GM19351 (cell line): ENCODE measurements at regions not wholly inside any gene's neighbourhood (a gene's known extent, or its start where the extent isn't known, plus 50 kb on each side); places are given as distances from the start of the nearest gene placed in this dataset.
A peak's percentile ranks its signal among the peaks of the same experiment; 100 is the strongest.
"Not testable (repeated sequence)": the region's sequence is repeated elsewhere in the genome, so short reads cannot be mapped to it uniquely, and the experiment has no call there.

Experiments
- ATAC-seq: cut with Tn5 transposase; IDR thresholded peaks from one replicate; pipeline ENCODE4 v1.9.1; 2021; ENCODE audit warnings: mild to moderate bottlenecking, moderate library complexity; ENCODE audit not compliant: unreplicated experiment

GRCh38 chr4:159410076-159410777, 307.3 kb downstream of the RAPGEF2 start:
- ATAC-seq: peak; percentile 69

GRCh38 chr4:159410891-159411290, 308.0 kb downstream of the RAPGEF2 start:
- no peak for ATAC-seq

- no peak for ATAC-seq
Measured at GRCh38 chr4:159413306-159413943, 310.5 kb downstream of the RAPGEF2 start.

DNA sequence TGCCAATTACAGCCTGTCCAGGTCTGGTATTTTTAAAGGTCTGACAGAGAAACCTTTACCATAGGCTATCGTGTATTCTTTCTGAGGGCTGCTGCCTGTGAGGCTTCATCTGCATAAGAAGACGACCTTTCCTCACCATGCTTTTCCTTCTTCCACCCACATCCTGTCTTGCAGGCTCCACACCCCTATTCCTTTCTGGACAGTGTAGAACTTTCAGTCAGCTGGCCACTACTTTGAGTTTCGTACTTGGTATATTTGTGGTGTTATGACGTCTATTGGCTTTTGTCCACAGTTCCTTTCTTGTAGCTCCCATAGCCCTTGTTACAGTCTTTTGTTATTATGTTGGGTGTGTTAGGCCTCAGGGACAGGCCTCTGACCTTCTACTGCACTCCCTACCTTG, 311.4 kb downstream of the RAPGEF2 start:
- ATAC-seq: no peak

- ATAC-seq: no peak
Measured at GRCh38 chr4:159416073-159416472, 313.2 kb downstream of the RAPGEF2 start.

GRCh38 chr4:159416996-159417395, 314.1 kb downstream of the RAPGEF2 start:
- ATAC-seq: no peak

- no peak for ATAC-seq
Measured at GRCh38 chr4:159420162-159421057, 317.5 kb downstream of the RAPGEF2 start.

GRCh38 chr4:159421058-159421419, 318.2 kb downstream of the RAPGEF2 start:
- not testable (repeated sequence) for ATAC-seq

- ATAC-seq: no peak
Measured at GRCh38 chr4:159422019-159422418, 319.1 kb downstream of the RAPGEF2 start.

DNA sequence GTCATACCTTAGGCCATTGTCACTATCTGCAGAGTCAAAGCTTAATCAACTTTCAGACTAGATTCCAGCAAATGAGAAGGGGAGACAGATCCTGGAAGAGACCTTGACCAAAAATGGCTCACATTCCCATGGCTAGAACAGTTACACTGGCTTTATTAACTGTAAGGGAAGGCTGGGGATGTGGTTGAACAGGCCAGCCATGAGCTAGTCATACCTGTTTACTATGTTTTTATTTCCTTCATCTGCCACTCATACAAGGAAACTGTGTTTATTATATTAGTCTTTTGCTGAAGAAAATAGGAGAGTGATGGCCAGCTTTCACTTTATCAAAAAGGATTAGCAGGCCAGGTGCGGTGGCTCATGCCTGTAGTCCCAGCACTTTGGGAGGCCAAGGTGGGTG, 319.7 kb downstream of the RAPGEF2 start:
- ATAC-seq: no peak

- ATAC-seq: no peak
Measured at GRCh38 chr4:159425737-159426305, 322.9 kb downstream of the RAPGEF2 start.

GRCh38 chr4:159428293-159428692, 325.4 kb downstream of the RAPGEF2 start:
- ATAC-seq: no peak

- ATAC-seq: peak; percentile 37
Measured at GRCh38 chr4:159428975-159429692, 326.3 kb downstream of the RAPGEF2 start.

DNA sequence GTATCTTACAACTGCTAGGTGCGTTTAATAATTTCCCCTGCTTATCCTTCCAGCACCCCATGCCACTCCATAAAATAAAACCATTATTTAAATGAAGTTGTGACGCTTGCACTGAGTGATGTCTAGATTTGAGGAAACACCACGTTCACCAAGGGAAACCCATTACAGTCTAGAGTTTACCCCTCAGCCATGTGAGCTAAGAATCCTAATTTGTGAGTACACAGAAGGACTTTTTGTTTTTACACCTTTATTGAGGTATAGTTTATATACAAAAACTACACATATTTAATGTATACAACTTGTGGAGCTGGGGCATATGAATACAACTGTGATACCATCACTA, 326.8 kb downstream of the RAPGEF2 start:
- ATAC-seq: no peak

- ATAC-seq: no peak
Measured at GRCh38 chr4:159430896-159431295, 328.0 kb downstream of the RAPGEF2 start.

- no peak for ATAC-seq
Measured at GRCh38 chr4:159432436-159432835, 329.6 kb downstream of the RAPGEF2 start.

DNA sequence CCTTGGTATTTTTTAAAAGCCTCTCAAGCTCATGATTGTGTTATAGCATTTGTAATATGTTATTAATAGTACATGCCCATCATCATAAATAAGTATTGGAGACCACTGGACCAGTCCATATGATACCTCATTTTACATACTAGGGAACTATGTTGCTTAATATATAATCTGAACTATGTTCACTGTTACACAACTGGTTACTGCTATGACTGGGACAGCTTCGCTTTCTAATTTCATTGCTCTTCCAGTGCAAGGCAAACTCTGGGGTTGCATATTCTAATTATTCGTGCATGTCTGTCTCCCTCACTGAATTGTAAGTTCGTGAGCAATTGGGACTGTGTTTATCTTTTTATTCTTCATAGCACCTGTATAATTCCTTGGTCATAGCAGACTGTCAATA, 330.5 kb downstream of the RAPGEF2 start:
- no peak for ATAC-seq

GRCh38 chr4:159434114-159434870, 331.4 kb downstream of the RAPGEF2 start:
- no peak for ATAC-seq

DNA sequence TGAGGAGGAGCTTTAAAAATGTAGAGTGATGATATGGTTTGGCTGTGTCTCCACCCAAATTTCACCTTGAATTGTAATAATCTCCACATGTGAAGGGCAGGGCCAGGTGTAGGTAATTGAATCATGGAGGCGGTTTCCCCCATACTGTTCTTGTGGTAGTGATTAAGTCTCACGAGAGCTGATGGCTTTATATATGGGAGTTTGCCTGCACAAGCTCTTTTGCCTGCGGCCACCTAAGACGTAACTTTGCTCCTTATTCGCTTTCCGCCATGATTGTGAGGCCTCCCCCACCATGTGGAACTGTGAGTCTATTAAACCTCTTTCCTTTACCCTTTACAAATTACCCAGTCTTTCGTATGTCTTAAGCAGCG, 332.0 kb downstream of the RAPGEF2 start:
- no peak for ATAC-seq

- ATAC-seq: peak; percentile 47
Measured at GRCh38 chr4:159435561-159436023, 332.7 kb downstream of the RAPGEF2 start.
